Neural cell (in vitro differentiated cells): ENCODE measurements at regions not wholly inside any gene's neighbourhood (a gene's known extent, or its start where the extent isn't known, plus 50 kb on each side); places are given as distances from the start of the nearest gene placed in this dataset.

Experiments
- H2AFZ ChIP-seq: fragments of 200-600, 300-800 bp; sonication (generic), shearing (Covaris generic); 2 replicates; pipeline ENCODE4 v1.6.0; 2014; ENCODE audit warnings: low read depth, mild to moderate bottlenecking, antibody characterized with exemption, low read length, moderate library complexity
- H3F3A ChIP-seq: fragments of 200-600 bp; shearing (Covaris generic); 2 replicates; pipeline ENCODE4 v1.6.1; 2016; ENCODE audit warnings: mild to moderate bottlenecking, moderate library complexity, mixed read lengths, antibody characterized with exemption, low read length; ENCODE audit not compliant: insufficient read depth, poor library complexity, severe bottlenecking
- H3K27ac ChIP-seq: fragments of 200-600, 300-800 bp; sonication (generic), shearing (Covaris generic); 2 replicates; pipeline ENCODE4 v1.5.1; 2014; ENCODE audit warnings: mild to moderate bottlenecking, low read length, moderate library complexity
- H3K27me3 ChIP-seq: fragments of 300-800, 200-600 bp; sonication (generic), shearing (Covaris generic); 2 replicates; pipeline ENCODE4 v1.6.0; 2014; ENCODE audit warnings: mild to moderate bottlenecking, low read depth, low read length, moderate library complexity; ENCODE audit not compliant: insufficient read depth
- H3K36me3 ChIP-seq: fragments of 300-800, 200-600 bp; sonication (generic), shearing (Covaris generic); 2 replicates; pipeline ENCODE4 v1.5.1; 2014; ENCODE audit warnings: mild to moderate bottlenecking, antibody characterized with exemption, low read length, moderate library complexity; ENCODE audit not compliant: insufficient read depth
- H3K4me2 ChIP-seq: fragments of 300-800, 200-600 bp; sonication (generic), shearing (Covaris generic); 2 replicates; pipeline ENCODE4 v1.6.0; 2014; ENCODE audit warnings: mild to moderate bottlenecking, low read length
- H3K4me3 ChIP-seq: fragments of 300-800, 200-600 bp; sonication (generic), shearing (Covaris generic); 2 replicates; pipeline ENCODE4 v1.5.1; 2014; ENCODE audit warnings: mild to moderate bottlenecking, low read length, moderate library complexity
- H3K79me2 ChIP-seq: fragments of 200-600 bp; shearing (Covaris generic); replicated peaks from 2 replicates; pipeline ENCODE4 v1.6.0; 2014; ENCODE audit warnings: mild to moderate bottlenecking, low read length, moderate library complexity; ENCODE audit not compliant: insufficient read depth
- H3K9ac ChIP-seq: fragments of 300-800, 200-600 bp; sonication (generic), shearing (Covaris generic); 2 replicates; pipeline ENCODE4 v1.6.1; 2016; ENCODE audit warnings: mild to moderate bottlenecking, low read length, mixed read lengths
- H3K9me2 ChIP-seq: fragments of 200-600 bp; shearing (Covaris generic); 2 replicates; pipeline ENCODE4 v1.6.1; 2016; ENCODE audit warnings: mild to moderate bottlenecking, low read length, mixed read lengths; ENCODE audit not compliant: insufficient read depth
- H3K9me3 ChIP-seq: fragments of 200-600, 300-800 bp; sonication (generic), shearing (Covaris generic); 2 replicates; pipeline ENCODE4 v1.6.1; 2016; ENCODE audit warnings: mild to moderate bottlenecking, mixed run types, low read length, moderate library complexity, mixed read lengths
- H4K20me1 ChIP-seq: fragments of 200-600 bp; shearing (Covaris generic); 2 replicates; pipeline ENCODE4 v1.6.1; 2016; ENCODE audit warnings: mild to moderate bottlenecking, mixed run types; ENCODE audit not compliant: insufficient read depth
- EP300 ChIP-seq: fragments of 450-650 bp; conservative IDR thresholded peaks from 2 replicates; pipeline ENCODE4 v1.6.1; 2014; ENCODE audit warnings: antibody characterized with exemption, mild to moderate bottlenecking, moderate library complexity; ENCODE audit not compliant: poor library complexity, severe bottlenecking
- EZH2 ChIP-seq: fragments of 200-600, 300-800 bp; shearing (Covaris generic), sonication (generic); IDR thresholded peaks from 2 replicates; pipeline ENCODE4 v1.6.1; 2014; ENCODE audit warnings: antibody characterized with exemption, low read length, borderline replicate concordance, mild to moderate bottlenecking; ENCODE audit not compliant: insufficient read depth, poor library complexity, severe bottlenecking
- MXI1 ChIP-seq: fragments of 450-650 bp; conservative IDR thresholded peaks from 2 replicates; pipeline ENCODE4 v1.6.1; 2014; ENCODE audit warnings: antibody characterized with exemption, mild to moderate bottlenecking; ENCODE audit not compliant: poor library complexity, severe bottlenecking
- POLR2AphosphoS5 ChIP-seq: IDR thresholded peaks from 2 replicates; pipeline ENCODE4 v1.6.1; 2012
- RAD21 ChIP-seq: fragments of 450-650 bp; conservative IDR thresholded peaks from 2 replicates; pipeline ENCODE4 v1.6.1; 2014; ENCODE audit warnings: antibody characterized with exemption, mild to moderate bottlenecking, moderate library complexity
- REST ChIP-seq: IDR thresholded peaks from 2 replicates; pipeline ENCODE4 v1.6.1; 2012; ENCODE audit warnings: borderline replicate concordance
- SMC3 ChIP-seq: fragments of 450-650 bp; conservative IDR thresholded peaks from 2 replicates; pipeline ENCODE4 v1.6.1; 2014; ENCODE audit warnings: antibody characterized with exemption, mild to moderate bottlenecking, moderate library complexity; ENCODE audit not compliant: poor library complexity
- TAF1 ChIP-seq: IDR thresholded peaks from 2 replicates; pipeline ENCODE4 v1.6.1; 2012; ENCODE audit warnings: low read depth
- TF ChIP-seq, protein P1 (sequence below): fragments of 450-650 bp; IDR thresholded peaks from 2 replicates; pipeline ENCODE4 v1.5.1; 2014; ENCODE audit warnings: antibody characterized with exemption, mild to moderate bottlenecking, moderate library complexity; ENCODE audit not compliant: poor library complexity, severe bottlenecking

DNA sequence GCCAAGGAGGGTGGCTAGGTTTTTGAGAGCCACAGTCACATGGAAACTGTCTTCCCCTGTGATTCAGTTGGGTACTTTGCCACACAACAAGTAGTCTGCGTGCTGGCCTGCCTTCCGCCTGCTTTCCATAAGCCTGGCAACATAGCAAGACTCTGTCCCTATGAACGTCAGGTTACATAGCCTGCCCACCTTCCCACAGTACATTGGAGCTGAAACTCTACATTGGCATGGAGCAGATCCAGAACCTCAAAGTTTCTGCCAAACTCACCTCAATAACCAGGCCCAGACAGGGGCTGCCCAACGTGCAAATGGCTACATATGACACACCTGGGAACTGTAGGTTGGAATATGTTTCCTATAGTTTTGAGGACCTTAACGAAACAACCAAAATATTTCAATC, 140.6 kb upstream of the PRICKLE2 start:
- Histone ChIP-seq H3K27ac (no peak overlapping the region), H3F3A (peaks cover 4% of the 10 kb centered on the region), H3K79me2 (no peaks in the 10 kb centered on the region), H2AFZ (no peak overlapping the region), H3K4me3 (no peak overlapping the region), H3K9ac (no peak overlapping the region), H3K9me2 (no peaks in the 10 kb centered on the region), H3K4me2 (no peak overlapping the region), H4K20me1 (no peaks in the 10 kb centered on the region), H3K36me3 (no peaks in the 10 kb centered on the region), H3K27me3 (no peaks in the 10 kb centered on the region), H3K9me3 (no peaks in the 10 kb centered on the region)
- no peak for TF ChIP-seq RAD21
- TF ChIP-seq, protein P1, sequence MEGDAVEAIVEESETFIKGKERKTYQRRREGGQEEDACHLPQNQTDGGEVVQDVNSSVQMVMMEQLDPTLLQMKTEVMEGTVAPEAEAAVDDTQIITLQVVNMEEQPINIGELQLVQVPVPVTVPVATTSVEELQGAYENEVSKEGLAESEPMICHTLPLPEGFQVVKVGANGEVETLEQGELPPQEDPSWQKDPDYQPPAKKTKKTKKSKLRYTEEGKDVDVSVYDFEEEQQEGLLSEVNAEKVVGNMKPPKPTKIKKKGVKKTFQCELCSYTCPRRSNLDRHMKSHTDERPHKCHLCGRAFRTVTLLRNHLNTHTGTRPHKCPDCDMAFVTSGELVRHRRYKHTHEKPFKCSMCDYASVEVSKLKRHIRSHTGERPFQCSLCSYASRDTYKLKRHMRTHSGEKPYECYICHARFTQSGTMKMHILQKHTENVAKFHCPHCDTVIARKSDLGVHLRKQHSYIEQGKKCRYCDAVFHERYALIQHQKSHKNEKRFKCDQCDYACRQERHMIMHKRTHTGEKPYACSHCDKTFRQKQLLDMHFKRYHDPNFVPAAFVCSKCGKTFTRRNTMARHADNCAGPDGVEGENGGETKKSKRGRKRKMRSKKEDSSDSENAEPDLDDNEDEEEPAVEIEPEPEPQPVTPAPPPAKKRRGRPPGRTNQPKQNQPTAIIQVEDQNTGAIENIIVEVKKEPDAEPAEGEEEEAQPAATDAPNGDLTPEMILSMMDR, result no peak
- TF ChIP-seq EP300, result no peak
- TF ChIP-seq REST, result no peak
- TF ChIP-seq MXI1, result no peak
- no peak for TF ChIP-seq EZH2
- TF ChIP-seq TAF1, result no peak
- no peak for TF ChIP-seq POLR2AphosphoS5
- TF ChIP-seq SMC3, result no peak

DNA sequence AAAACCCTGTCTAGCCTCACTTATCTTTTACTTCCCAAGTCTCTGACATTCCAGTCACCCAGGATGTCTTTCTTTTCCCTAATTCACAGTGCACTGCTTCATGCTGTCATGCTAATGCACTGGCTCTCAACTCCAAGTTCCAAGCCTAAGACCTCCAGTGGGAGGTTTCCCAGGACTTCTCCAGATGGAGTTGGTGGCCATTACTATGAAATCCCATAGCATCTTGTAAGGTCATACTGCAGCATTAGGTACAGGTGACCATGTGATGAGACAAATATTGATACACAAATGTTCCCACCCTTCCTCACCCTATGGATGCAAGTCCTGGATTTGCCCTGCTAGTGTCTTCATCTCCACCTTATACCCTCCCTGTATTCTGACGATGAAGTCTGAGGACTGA, 138.6 kb upstream of the PRICKLE2 start:
- TF ChIP-seq EP300 (no peak), EZH2 (no peak), RAD21 (no peak), MXI1 (no peak), SMC3 (no peak), REST (no peak), POLR2AphosphoS5 (no peak)
- TF ChIP-seq, protein P1, result no peak
- Histone ChIP-seq H3K79me2 (no peaks in the 10 kb centered on the region), H3K27ac (no peak overlapping the region), H3K4me3 (no peak overlapping the region), H3K9ac (no peak overlapping the region), H3F3A (no peaks in the 10 kb centered on the region), H3K4me2 (no peak overlapping the region), H3K9me3 (no peaks in the 10 kb centered on the region), H3K9me2 (no peaks in the 10 kb centered on the region), H4K20me1 (no peaks in the 10 kb centered on the region), H2AFZ (no peak overlapping the region), H3K36me3 (no peaks in the 10 kb centered on the region), H3K27me3 (no peaks in the 10 kb centered on the region)
